H9 (cell line): ENCODE measurements at regions not wholly inside any gene's neighbourhood (a gene's known extent, or its start where the extent isn't known, plus 50 kb on each side); places are given as distances from the start of the nearest gene placed in this dataset.
"Not testable (repeated sequence)": the region's sequence is repeated elsewhere in the genome, so short reads cannot be mapped to it uniquely, and the experiment has no call there.

Experiments used
- DNase-seq: peaks from one replicate; pipeline ENCODE4 v3.0.0-alpha.2; 2017
- H2AFZ ChIP-seq: one replicate; pipeline ENCODE4 v1.6.1; 2013; ENCODE audit warnings: mild to moderate bottlenecking, low read length, control low read depth, moderate library complexity
- H2AK5ac ChIP-seq: 2 replicates; pipeline ENCODE4 v1.6.1; 2013; ENCODE audit warnings: low read length, control low read depth, mixed read lengths; ENCODE audit not compliant: insufficient read length
- H2BK120ac ChIP-seq: one replicate; pipeline ENCODE4 v1.6.1; 2013; ENCODE audit warnings: low read depth, mild to moderate bottlenecking, low read length, control low read depth, inconsistent platforms; ENCODE audit not compliant: poor library complexity, severe bottlenecking
- H2BK12ac ChIP-seq: 2 replicates; pipeline ENCODE4 v1.6.1; 2013; ENCODE audit warnings: low read length, control low read depth, mixed read lengths, low read depth; ENCODE audit not compliant: insufficient read length
- H2BK15ac ChIP-seq: 2 replicates; pipeline ENCODE4 v1.6.1; 2013; ENCODE audit warnings: low read depth, low read length, control low read depth
- H2BK20ac ChIP-seq: one replicate; pipeline ENCODE4 v1.6.1; 2013; ENCODE audit warnings: low read depth, mild to moderate bottlenecking, low read length, control low read depth, inconsistent platforms; ENCODE audit not compliant: poor library complexity, severe bottlenecking
- H2BK5ac ChIP-seq: 2 replicates; pipeline ENCODE4 v1.6.1; 2013; ENCODE audit warnings: low read length, control low read depth, mixed read lengths; ENCODE audit not compliant: insufficient read length
- H3K14ac ChIP-seq: 2 replicates; pipeline ENCODE4 v1.6.1; 2013; ENCODE audit warnings: low read length, control low read depth; ENCODE audit not compliant: insufficient read depth
- H3K18ac ChIP-seq: 2 replicates; pipeline ENCODE4 v1.6.1; 2013; ENCODE audit warnings: low read depth, mild to moderate bottlenecking, mixed read lengths, low read length, control low read depth; ENCODE audit not compliant: insufficient read length
- H3K23ac ChIP-seq: 2 replicates; pipeline ENCODE4 v1.6.1; 2013; ENCODE audit warnings: low read length, control low read depth, mixed read lengths, low read depth; ENCODE audit not compliant: insufficient read length
- H3K23me2 ChIP-seq: 2 replicates; pipeline ENCODE4 v1.6.1; 2013; ENCODE audit warnings: low read depth, mild to moderate bottlenecking, mixed read lengths, low read length, control low read depth; ENCODE audit not compliant: insufficient read length, poor library complexity, severe bottlenecking
- H3K27ac ChIP-seq: 2 replicates; pipeline ENCODE4 v1.5.1; 2013; ENCODE audit warnings: low read length, control low read depth, mixed read lengths, low read depth; ENCODE audit not compliant: insufficient read length
- H3K27me3 ChIP-seq: 2 replicates; pipeline ENCODE4 v1.6.1; 2013; ENCODE audit warnings: low read length, control low read depth, inconsistent platforms; ENCODE audit not compliant: insufficient read depth
- H3K4ac ChIP-seq: 2 replicates; pipeline ENCODE4 v1.6.1; 2013; ENCODE audit warnings: low read depth, mild to moderate bottlenecking, control low read depth, inconsistent platforms, low read length, moderate library complexity
- H3K4me1 ChIP-seq: 2 replicates; pipeline ENCODE4 v1.6.1; 2013; ENCODE audit warnings: low read length, control low read depth, inconsistent platforms; ENCODE audit not compliant: insufficient read depth
- H3K4me2 ChIP-seq: 2 replicates; pipeline ENCODE4 v1.6.1; 2013; ENCODE audit warnings: low read length, control low read depth, mixed read lengths; ENCODE audit not compliant: insufficient read length, insufficient read depth
- H3K56ac ChIP-seq: 2 replicates; pipeline ENCODE4 v1.6.1; 2013; ENCODE audit warnings: low read depth, mild to moderate bottlenecking, mixed read lengths, low read length, control low read depth; ENCODE audit not compliant: insufficient read length
- H3K79me1 ChIP-seq: 2 replicates; pipeline ENCODE4 v1.6.1; 2013; ENCODE audit warnings: low read depth, mild to moderate bottlenecking, moderate library complexity, low read length, control low read depth, inconsistent platforms; ENCODE audit not compliant: insufficient read depth, poor library complexity, severe bottlenecking
- H3K79me2 ChIP-seq: 2 replicates; pipeline ENCODE4 v1.6.1; 2013; ENCODE audit warnings: low read length, control low read depth, inconsistent platforms; ENCODE audit not compliant: insufficient read depth
- H3K9ac ChIP-seq: 2 replicates; pipeline ENCODE4 v1.6.1; 2013; ENCODE audit warnings: low read length, control low read depth, mixed read lengths; ENCODE audit not compliant: insufficient read length; ENCODE audit errors: extremely low read depth
- H3K9me3 ChIP-seq: one replicate; pipeline ENCODE4 v1.6.1; 2013; ENCODE audit warnings: low read depth, low read length, inconsistent platforms; ENCODE audit not compliant: control insufficient read depth
- H3T11ph ChIP-seq: one replicate; pipeline ENCODE4 v1.6.1; 2013; ENCODE audit warnings: mild to moderate bottlenecking, low read length, control low read depth, inconsistent platforms
- H4K20me1 ChIP-seq: one replicate; pipeline ENCODE4 v1.6.1; 2013; ENCODE audit not compliant: control insufficient read depth, insufficient read length, insufficient read depth
- H4K5ac ChIP-seq: 2 replicates; pipeline ENCODE4 v1.6.1; 2013; ENCODE audit warnings: low read depth, mild to moderate bottlenecking, mixed read lengths, low read length, control low read depth; ENCODE audit not compliant: insufficient read length
- H4K8ac ChIP-seq: replicated peaks from 2 replicates; pipeline ENCODE4 v1.6.1; 2013; ENCODE audit warnings: low read length, control low read depth, mixed read lengths, low read depth; ENCODE audit not compliant: insufficient read length
- H4K91ac ChIP-seq: 2 replicates; pipeline ENCODE4 v1.6.1; 2013; ENCODE audit warnings: low read depth, mild to moderate bottlenecking, moderate library complexity, mixed read lengths, low read length, control low read depth; ENCODE audit not compliant: insufficient read length
- H3K27ac Mint-ChIP-seq, 3 experiments: 2 replicates in 2 of 3; 3 replicates in 1 of 3; pipeline ENCODE4 v1.8.0; 2020 to 2021; ENCODE audit warnings: mixed read lengths in 3 of 3, mild to moderate bottlenecking in 1 of 3, moderate library complexity in 1 of 3
- H3K27me3 Mint-ChIP-seq: 2 replicates; pipeline ENCODE4 v1.8.0; 2021; ENCODE audit warnings: low read depth, mild to moderate bottlenecking, moderate library complexity, mixed read lengths
- H3K36me3 Mint-ChIP-seq, 3 experiments: 2 replicates in 2 of 3; 3 replicates in 1 of 3; pipeline ENCODE4 v1.8.0; 2020 to 2021; ENCODE audit warnings: low read depth in 3 of 3, mixed read lengths in 3 of 3; ENCODE audit not compliant: insufficient read depth in 1 of 3
- H3K4me1 Mint-ChIP-seq, 2 experiments: 2 replicates each; pipeline ENCODE4 v1.8.0; 2020; ENCODE audit warnings: mixed read lengths in 2 of 2
- H3K4me3 Mint-ChIP-seq, 2 experiments: 2 replicates in 1 of 2; 3 replicates in 1 of 2; pipeline ENCODE4 v1.8.0; 2020 to 2021; ENCODE audit warnings: mild to moderate bottlenecking in 2 of 2, mixed read lengths in 2 of 2, moderate library complexity in 1 of 2
- H3K9me3 Mint-ChIP-seq, 2 experiments: 2 replicates in 1 of 2; 3 replicates in 1 of 2; pipeline ENCODE4 v1.8.0; 2020; ENCODE audit warnings: mild to moderate bottlenecking in 2 of 2, mixed read lengths in 2 of 2, moderate library complexity in 1 of 2
- CTCF ChIP-seq: fragments of 200-600 bp; sonication (generic); conservative IDR thresholded peaks from 3 replicates; pipeline ENCODE4 v1.8.0; 2021; ENCODE audit warnings: antibody characterized with exemption, mild to moderate bottlenecking
- WGBS: extraction: QIAGEN DNeasy Blood & Tissue Kit; methylation state at CpG from one replicate; pipeline ENCODE4 v1.1.7; 2013; ENCODE audit warnings: missing lambda C conversion rate, low lambda C conversion rate, mixed read lengths; ENCODE audit not compliant: insufficient read length; ENCODE audit errors: extremely low coverage; 5-methylcytosine and 5-hydroxymethylcytosine counted together

GRCh38 chr17:52965856-52966255 is 807.3 kb upstream of the CA10 start:
- H4K5ac ChIP-seq = no peak overlapping the region
- Mint-ChIP-seq H3K4me3 (no peak overlapping the region), H3K27me3 (no peaks in the 10 kb centered on the region), H3K4me1 (no peaks in the 10 kb centered on the region), H3K27ac (no peak overlapping the region), H3K9me3 (no peaks in the 10 kb centered on the region), H3K36me3 (no peaks in the 10 kb centered on the region; a peak in 1 of 7 replicates)
- no peak overlapping the region for H3K23ac ChIP-seq
- H3K9me3 ChIP-seq = no peaks in the 10 kb centered on the region
- H2AFZ ChIP-seq = no peak overlapping the region
- H2BK5ac ChIP-seq = no peak overlapping the region
- H3K4me2 ChIP-seq = no peak overlapping the region
- no peak overlapping the region for H4K8ac ChIP-seq
- no peaks in the 10 kb centered on the region for H3K23me2 ChIP-seq
- no peak overlapping the region for H3K18ac ChIP-seq
- no peaks in the 10 kb centered on the region for H3K79me1 ChIP-seq
- H3K4me1 ChIP-seq = no peaks in the 10 kb centered on the region
- H3K4ac ChIP-seq = no peak overlapping the region
- WGBS = no CpG with 5 or more reads among the region's 3 CpGs
- no peaks in the 10 kb centered on the region for H3K27me3 ChIP-seq
- H3K56ac ChIP-seq = no peak overlapping the region
- H2BK15ac ChIP-seq = no peak overlapping the region
- no peak for DNase-seq
- H2BK120ac ChIP-seq = no peak overlapping the region
- no peak overlapping the region for H2AK5ac ChIP-seq
- no peak overlapping the region for H4K91ac ChIP-seq
- H3K14ac ChIP-seq = no peak overlapping the region
- H3T11ph ChIP-seq = no peak overlapping the region
- H3K27ac ChIP-seq = no peak overlapping the region
- TF ChIP-seq CTCF = no peak
- no peak overlapping the region for H2BK20ac ChIP-seq
- H3K79me2 ChIP-seq = no peaks in the 10 kb centered on the region
- no peaks in the 10 kb centered on the region for H4K20me1 ChIP-seq
- no peak overlapping the region for H2BK12ac ChIP-seq
- no peak overlapping the region for H3K9ac ChIP-seq

- not testable (repeated sequence) for H2BK20ac ChIP-seq, H3T11ph ChIP-seq, H3K4me3 Mint-ChIP-seq, H2AFZ ChIP-seq, H2BK120ac ChIP-seq, H3K23me2 ChIP-seq, H3K4me1 ChIP-seq, H3K23ac ChIP-seq, H2AK5ac ChIP-seq, H3K9me3 Mint-ChIP-seq, H2BK15ac ChIP-seq, H3K4me2 ChIP-seq, H4K5ac ChIP-seq, H3K79me2 ChIP-seq, H3K56ac ChIP-seq, H4K8ac ChIP-seq, H3K9me3 ChIP-seq, H3K4ac ChIP-seq, H3K4me1 Mint-ChIP-seq, H3K79me1 ChIP-seq, H3K18ac ChIP-seq, H3K36me3 Mint-ChIP-seq, H2BK5ac ChIP-seq, DNase-seq, H3K14ac ChIP-seq, H4K91ac ChIP-seq, H3K27ac ChIP-seq, H2BK12ac ChIP-seq, H3K27me3 ChIP-seq, H3K27ac Mint-ChIP-seq, H3K9ac ChIP-seq, H4K20me1 ChIP-seq, H3K27me3 Mint-ChIP-seq
- WGBS = no CpG with 5 or more reads among the region's 11 CpGs
These were observed 803.2 kb upstream of the CA10 start for GRCh38 chr17:52961751-52962150.
